ENCODE measurements at regions not wholly inside any gene's neighbourhood (a gene's known extent, or its start where the extent isn't known, plus 50 kb on each side); places are given as distances from the start of the nearest gene placed in this dataset.

- H3K27ac ChIP-seq (ENCODE audit: low read depth in 1 of 2, low read length in 1 of 2) = no peak overlapping the region
- 88% methylated on average over 1 of the region's 1 CpG for WGBS
- no peaks in the 10 kb centered on the region for H3K9me3 ChIP-seq (ENCODE audit: control insufficient read depth in 2 of 2, insufficient read depth in 1 of 2, low read length in 1 of 2)
- DNase-seq (ENCODE audit: low read depth in 6 of 9, low spot score in 9 of 9) = no peak
- H3K36me3 ChIP-seq (ENCODE audit: control insufficient read depth in 2 of 2, insufficient read depth in 2 of 2, low read length in 1 of 2) = no peaks in the 10 kb centered on the region
- no peaks in the 10 kb centered on the region for H3K4me1 ChIP-seq (ENCODE audit: control insufficient read depth in 2 of 2, insufficient read depth in 2 of 2, low read length in 2 of 2)
- no peaks in the 10 kb centered on the region for H3K27me3 ChIP-seq (ENCODE audit: control insufficient read depth in 2 of 2, insufficient read depth in 1 of 2, low read length in 1 of 2)
- H3K4me3 ChIP-seq (ENCODE audit: low read length in 2 of 2) = no peak overlapping the region
Measured at GRCh38 chr9:81379655-81380054, 309.7 kb downstream of the TLE1 start.

DNA sequence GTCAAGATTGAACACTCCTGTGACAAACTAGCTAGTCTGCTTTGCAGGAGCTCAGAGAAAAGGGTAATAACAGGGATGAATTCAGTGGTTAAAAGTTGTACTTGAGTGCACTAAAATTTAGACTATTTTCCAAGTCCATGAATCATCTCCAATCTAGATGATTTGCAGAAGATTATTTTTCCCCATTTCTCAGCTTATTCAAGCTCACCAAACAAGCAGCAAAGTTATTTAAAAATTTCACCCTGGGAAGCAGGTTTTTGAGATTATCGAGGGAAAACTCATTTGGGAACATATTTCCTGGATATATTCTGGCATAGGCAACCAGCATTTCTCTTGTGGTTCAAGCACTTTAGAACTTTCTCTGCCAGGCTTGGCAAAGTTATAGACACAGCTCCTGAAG, 311.4 kb downstream of the TLE1 start:
- H3K4me1 ChIP-seq (ENCODE audit: control insufficient read depth in 2 of 2, insufficient read depth in 2 of 2, low read length in 2 of 2) = no peaks in the 10 kb centered on the region
- 96% methylated on average over 1 of the region's 1 CpG for WGBS
- DNase-seq (ENCODE audit: low read depth in 6 of 9, low spot score in 9 of 9) = no peak
- H3K9me3 ChIP-seq (ENCODE audit: control insufficient read depth in 2 of 2, insufficient read depth in 1 of 2, low read length in 1 of 2) = no peaks in the 10 kb centered on the region
- H3K36me3 ChIP-seq (ENCODE audit: control insufficient read depth in 2 of 2, insufficient read depth in 2 of 2, low read length in 1 of 2) = no peaks in the 10 kb centered on the region
- H3K27me3 ChIP-seq (ENCODE audit: control insufficient read depth in 2 of 2, insufficient read depth in 1 of 2, low read length in 1 of 2) = no peaks in the 10 kb centered on the region
- H3K27ac ChIP-seq (ENCODE audit: low read depth in 1 of 2, low read length in 1 of 2) = no peak overlapping the region
- no peak overlapping the region for H3K4me3 ChIP-seq (ENCODE audit: low read length in 2 of 2)

DNA sequence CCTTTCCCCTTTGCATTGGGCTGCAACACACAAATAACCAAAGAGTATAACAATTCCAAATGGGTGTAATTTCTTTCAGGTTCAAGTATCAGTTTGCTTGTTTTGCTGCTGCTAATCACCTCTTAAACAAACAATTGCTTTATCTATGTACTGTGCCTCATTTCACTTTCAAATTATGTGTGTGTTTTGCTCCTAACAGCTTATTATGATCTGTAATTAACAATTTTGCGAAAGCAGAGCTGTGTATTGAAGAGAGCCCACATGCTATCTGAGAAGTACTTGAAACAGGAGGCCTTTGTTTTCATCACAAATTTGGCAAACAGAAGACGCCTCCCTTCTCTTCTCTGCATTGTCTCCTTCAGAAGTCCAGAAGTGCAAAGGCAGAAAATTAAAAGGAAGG, 312.0 kb downstream of the TLE1 start:
- no peaks in the 10 kb centered on the region for H3K27me3 ChIP-seq (ENCODE audit: control insufficient read depth in 2 of 2, insufficient read depth in 1 of 2, low read length in 1 of 2)
- no peaks in the 10 kb centered on the region for H3K36me3 ChIP-seq (ENCODE audit: control insufficient read depth in 2 of 2, insufficient read depth in 2 of 2, low read length in 1 of 2)
- no peak for DNase-seq (ENCODE audit: low read depth in 6 of 9, low spot score in 9 of 9)
- H3K4me3 ChIP-seq (ENCODE audit: low read length in 2 of 2) = no peak overlapping the region
- no peaks in the 10 kb centered on the region for H3K9me3 ChIP-seq (ENCODE audit: control insufficient read depth in 2 of 2, insufficient read depth in 1 of 2, low read length in 1 of 2)
- 96% methylated on average over 2 of the region's 2 CpGs for WGBS
- no peaks in the 10 kb centered on the region for H3K4me1 ChIP-seq (ENCODE audit: control insufficient read depth in 2 of 2, insufficient read depth in 2 of 2, low read length in 2 of 2)
- no peak overlapping the region for H3K27ac ChIP-seq (ENCODE audit: low read depth in 1 of 2, low read length in 1 of 2)

DNA sequence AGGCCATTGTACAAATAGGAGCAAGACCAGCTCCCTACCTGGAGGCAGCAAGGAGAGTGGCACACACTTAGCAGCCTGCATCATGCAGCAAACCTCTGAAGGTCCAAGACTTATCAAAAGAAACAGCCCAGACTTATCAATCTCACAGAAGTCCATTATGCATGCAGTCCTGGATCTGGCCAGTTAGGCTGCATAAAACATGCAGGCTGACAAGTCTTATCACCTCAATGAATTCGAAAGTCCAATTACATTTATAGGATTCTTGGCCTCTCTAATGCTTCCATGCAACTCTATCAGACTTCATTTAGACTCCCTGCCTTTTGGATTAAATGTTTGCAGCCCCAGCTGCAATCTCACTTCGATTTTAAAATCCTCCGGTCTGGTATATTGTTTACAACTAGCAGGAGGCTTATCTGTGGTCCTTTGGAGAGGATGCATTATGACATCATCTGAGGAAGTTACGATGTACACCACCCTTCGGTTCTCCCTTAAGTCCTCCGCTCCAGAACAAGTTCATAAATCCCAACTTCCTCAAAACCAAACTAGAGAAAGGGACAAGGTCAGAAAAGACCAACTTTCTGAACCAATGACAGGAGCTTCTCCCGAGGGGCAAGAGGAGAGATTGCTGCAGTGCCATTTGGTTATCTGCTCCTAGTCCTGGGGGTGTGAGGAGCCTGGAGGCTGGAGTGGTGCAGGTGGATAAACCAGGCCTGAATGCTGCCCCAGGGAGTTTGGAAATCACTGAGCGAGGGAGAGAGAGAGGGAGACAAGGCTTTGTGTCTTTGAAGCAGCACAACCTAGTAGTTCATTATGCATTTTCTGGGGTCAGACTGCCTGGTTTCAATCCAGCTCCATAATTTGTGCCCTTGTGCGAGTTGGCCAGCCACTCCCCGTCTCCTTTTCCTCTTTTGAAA, 313.9 kb downstream of the TLE1 start:
- no peak overlapping the region for H3K27ac ChIP-seq (ENCODE audit: low read depth in 1 of 2, low read length in 1 of 2)
- DNase-seq (ENCODE audit: low read depth in 6 of 9, low spot score in 9 of 9) = no peak
- WGBS = 66% methylated on average over 10 of the region's 10 CpGs
- no peaks in the 10 kb centered on the region for H3K27me3 ChIP-seq (ENCODE audit: control insufficient read depth in 2 of 2, insufficient read depth in 1 of 2, low read length in 1 of 2)
- no peaks in the 10 kb centered on the region for H3K4me1 ChIP-seq (ENCODE audit: control insufficient read depth in 2 of 2, insufficient read depth in 2 of 2, low read length in 2 of 2)
- H3K4me3 ChIP-seq (ENCODE audit: low read length in 2 of 2) = no peak overlapping the region
- H3K36me3 ChIP-seq (ENCODE audit: control insufficient read depth in 2 of 2, insufficient read depth in 2 of 2, low read length in 1 of 2) = no peaks in the 10 kb centered on the region
- no peaks in the 10 kb centered on the region for H3K9me3 ChIP-seq (ENCODE audit: control insufficient read depth in 2 of 2, insufficient read depth in 1 of 2, low read length in 1 of 2)

DNA sequence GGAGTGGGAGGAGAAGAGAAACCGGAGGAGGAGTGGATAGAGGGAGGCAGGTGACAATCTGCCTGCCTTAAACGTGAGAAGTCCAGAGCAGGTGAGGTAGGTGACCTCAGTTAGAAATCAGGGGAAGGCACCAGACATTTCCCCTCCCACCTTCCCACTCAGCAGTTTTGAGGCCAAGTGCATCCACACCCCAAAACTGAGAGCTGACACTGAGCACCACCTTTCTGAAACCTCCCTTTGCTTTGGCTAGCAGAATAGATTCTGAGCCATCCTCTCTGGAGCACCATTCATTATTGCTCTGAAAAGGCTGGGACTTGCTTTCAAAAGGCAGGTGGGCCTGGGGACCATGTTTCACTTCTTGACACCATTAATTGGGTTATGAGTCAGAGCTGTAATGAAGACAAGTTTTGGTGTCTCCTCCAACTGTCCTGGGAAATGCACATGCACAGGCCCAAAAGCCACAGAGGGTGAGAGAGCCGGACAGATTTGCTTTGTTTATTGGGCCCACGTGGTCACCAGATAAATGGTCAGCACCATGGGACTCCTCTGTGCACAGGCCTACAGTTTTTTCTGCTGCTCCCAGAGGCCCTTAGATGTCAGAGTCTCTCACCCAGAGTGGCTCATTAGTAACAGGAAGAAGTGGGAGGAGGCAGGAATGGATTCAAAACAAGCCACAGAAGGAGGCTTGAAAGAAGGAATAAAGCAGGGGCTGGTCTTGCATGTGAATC, 314.7 kb downstream of the TLE1 start:
- no peak overlapping the region for H3K4me3 ChIP-seq (ENCODE audit: low read length in 2 of 2)
- no peak for DNase-seq (ENCODE audit: low read depth in 6 of 9, low spot score in 9 of 9)
- no peaks in the 10 kb centered on the region for H3K9me3 ChIP-seq (ENCODE audit: control insufficient read depth in 2 of 2, insufficient read depth in 1 of 2, low read length in 1 of 2)
- H3K27ac ChIP-seq (ENCODE audit: low read depth in 1 of 2, low read length in 1 of 2) = no peak overlapping the region
- no peaks in the 10 kb centered on the region for H3K27me3 ChIP-seq (ENCODE audit: control insufficient read depth in 2 of 2, insufficient read depth in 1 of 2, low read length in 1 of 2)
- WGBS = 90% methylated on average over 4 of the region's 4 CpGs
- no peaks in the 10 kb centered on the region for H3K4me1 ChIP-seq (ENCODE audit: control insufficient read depth in 2 of 2, insufficient read depth in 2 of 2, low read length in 2 of 2)
- H3K36me3 ChIP-seq (ENCODE audit: control insufficient read depth in 2 of 2, insufficient read depth in 2 of 2, low read length in 1 of 2) = no peaks in the 10 kb centered on the region

- no peak overlapping the region for H3K27ac ChIP-seq (ENCODE audit: low read depth in 1 of 2, low read length in 1 of 2)
- H3K9me3 ChIP-seq (ENCODE audit: control insufficient read depth in 2 of 2, insufficient read depth in 1 of 2, low read length in 1 of 2) = no peaks in the 10 kb centered on the region
- no peaks in the 10 kb centered on the region for H3K27me3 ChIP-seq (ENCODE audit: control insufficient read depth in 2 of 2, insufficient read depth in 1 of 2, low read length in 1 of 2)
- H3K4me3 ChIP-seq (ENCODE audit: low read length in 2 of 2) = no peak overlapping the region
- DNase-seq (ENCODE audit: low read depth in 6 of 9, low spot score in 9 of 9) = no peak
- H3K4me1 ChIP-seq (ENCODE audit: control insufficient read depth in 2 of 2, insufficient read depth in 2 of 2, low read length in 2 of 2) = no peaks in the 10 kb centered on the region
- H3K36me3 ChIP-seq (ENCODE audit: control insufficient read depth in 2 of 2, insufficient read depth in 2 of 2, low read length in 1 of 2) = no peaks in the 10 kb centered on the region
- WGBS = 93% methylated on average over 4 of the region's 4 CpGs
Measured at GRCh38 chr9:81373294-81373693, 316.1 kb downstream of the TLE1 start.

DNA sequence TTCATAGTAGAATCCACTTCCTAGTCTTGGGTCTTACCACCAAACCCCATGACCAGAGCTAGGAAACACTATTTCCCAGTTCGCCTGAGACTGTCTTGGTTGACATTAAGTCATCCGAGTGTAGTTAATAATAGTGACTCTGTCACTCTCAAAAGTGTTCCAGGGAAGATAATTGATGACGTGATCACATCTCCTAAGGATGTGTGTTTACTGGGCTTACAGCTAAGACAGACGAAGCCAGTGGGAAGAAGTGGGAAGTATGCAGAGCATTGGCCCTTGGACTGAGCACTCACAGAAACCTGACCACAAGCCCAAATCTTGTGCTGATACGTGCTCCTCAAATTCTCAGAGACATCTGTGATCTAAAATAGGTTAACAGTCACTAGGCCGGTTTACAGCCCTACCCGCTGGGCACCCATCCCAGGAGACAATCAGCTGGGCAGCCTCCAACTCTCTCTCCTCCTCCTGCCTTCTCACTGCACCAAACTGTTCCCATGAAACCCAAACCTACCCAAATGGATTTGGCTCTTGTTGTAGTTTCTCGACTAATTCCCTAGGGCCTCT, 316.6 kb downstream of the TLE1 start:
- no peak for DNase-seq (ENCODE audit: low read depth in 6 of 9, low spot score in 9 of 9)
- Histone ChIP-seq H3K27ac (ENCODE audit: low read depth in 1 of 2, low read length in 1 of 2) (no peak overlapping the region), H3K9me3 (ENCODE audit: control insufficient read depth in 2 of 2, insufficient read depth in 1 of 2, low read length in 1 of 2) (no peaks in the 10 kb centered on the region), H3K27me3 (ENCODE audit: control insufficient read depth in 2 of 2, insufficient read depth in 1 of 2, low read length in 1 of 2) (no peaks in the 10 kb centered on the region), H3K36me3 (ENCODE audit: control insufficient read depth in 2 of 2, insufficient read depth in 2 of 2, low read length in 1 of 2) (no peaks in the 10 kb centered on the region), H3K4me3 (ENCODE audit: low read length in 2 of 2) (no peak overlapping the region), H3K4me1 (ENCODE audit: control insufficient read depth in 2 of 2, insufficient read depth in 2 of 2, low read length in 2 of 2) (no peaks in the 10 kb centered on the region)
- 96% methylated on average over 8 of the region's 8 CpGs for WGBS

GRCh38 chr9:81371824-81372223, 317.5 kb downstream of the TLE1 start:
- no peak overlapping the region for H3K27ac ChIP-seq (ENCODE audit: low read depth in 1 of 2, low read length in 1 of 2)
- H3K4me3 ChIP-seq (ENCODE audit: low read length in 2 of 2) = no peak overlapping the region
- DNase-seq (ENCODE audit: low read depth in 6 of 9, low spot score in 9 of 9) = no peak
- H3K27me3 ChIP-seq (ENCODE audit: control insufficient read depth in 2 of 2, insufficient read depth in 1 of 2, low read length in 1 of 2) = no peaks in the 10 kb centered on the region
- WGBS = 95% methylated on average over 7 of the region's 7 CpGs
- no peaks in the 10 kb centered on the region for H3K9me3 ChIP-seq (ENCODE audit: control insufficient read depth in 2 of 2, insufficient read depth in 1 of 2, low read length in 1 of 2)
- no peaks in the 10 kb centered on the region for H3K36me3 ChIP-seq (ENCODE audit: control insufficient read depth in 2 of 2, insufficient read depth in 2 of 2, low read length in 1 of 2)
- no peaks in the 10 kb centered on the region for H3K4me1 ChIP-seq (ENCODE audit: control insufficient read depth in 2 of 2, insufficient read depth in 2 of 2, low read length in 2 of 2)

- Histone ChIP-seq H3K9me3 (ENCODE audit: control insufficient read depth in 2 of 2, insufficient read depth in 1 of 2, low read length in 1 of 2) (no peaks in the 10 kb centered on the region), H3K27me3 (ENCODE audit: control insufficient read depth in 2 of 2, insufficient read depth in 1 of 2, low read length in 1 of 2) (no peaks in the 10 kb centered on the region), H3K27ac (ENCODE audit: low read depth in 1 of 2, low read length in 1 of 2) (no peak overlapping the region), H3K4me1 (ENCODE audit: control insufficient read depth in 2 of 2, insufficient read depth in 2 of 2, low read length in 2 of 2) (no peaks in the 10 kb centered on the region), H3K36me3 (ENCODE audit: control insufficient read depth in 2 of 2, insufficient read depth in 2 of 2, low read length in 1 of 2) (no peaks in the 10 kb centered on the region), H3K4me3 (ENCODE audit: low read length in 2 of 2) (no peak overlapping the region)
- no peak for DNase-seq (ENCODE audit: low read depth in 6 of 9, low spot score in 9 of 9)
- 92% methylated on average over 7 of the region's 7 CpGs for WGBS
Measured at GRCh38 chr9:81370650-81371049, 318.7 kb downstream of the TLE1 start.
